SU-DHL-6 (cell line): ENCODE measurements at regions not wholly inside any gene's neighbourhood (a gene's known extent, or its start where the extent isn't known, plus 50 kb on each side); places are given as distances from the start of the nearest gene placed in this dataset.
A peak's percentile ranks its signal among the peaks of the same experiment; 100 is the strongest.

Experiments used
- H2AFZ ChIP-seq: fragments of 200-600 bp; sonication (generic); 2 replicates; pipeline ENCODE4 v1.6.1; 2014; ENCODE audit warnings: low read depth, mild to moderate bottlenecking, moderate library complexity, mixed read lengths, antibody characterized with exemption, low read length; ENCODE audit not compliant: severe bottlenecking
- H3F3A ChIP-seq: fragments of 200-600 bp; shearing (Covaris generic); 2 replicates; pipeline ENCODE4 v1.6.0; 2016; ENCODE audit warnings: antibody characterized with exemption, mild to moderate bottlenecking; ENCODE audit not compliant: insufficient read depth
- H3K27ac ChIP-seq: fragments of 200-600 bp; sonication (generic); 2 replicates; pipeline ENCODE4 v1.5.1; 2016; ENCODE audit warnings: low read depth, mild to moderate bottlenecking, low read length, moderate library complexity, mixed read lengths
- H3K27me3 ChIP-seq: fragments of 200-600 bp; sonication (generic), shearing (Covaris generic); 2 replicates; pipeline ENCODE4 v1.6.0; 2014; ENCODE audit warnings: mild to moderate bottlenecking, low read length
- H3K36me3 ChIP-seq: fragments of 200-600 bp; sonication (generic); 2 replicates; pipeline ENCODE4 v1.6.1; 2014; ENCODE audit warnings: mild to moderate bottlenecking, low read length, mixed read lengths
- H3K4me2 ChIP-seq: fragments of 300-600, 200-600 bp; shearing (Covaris generic), sonication (generic); 2 replicates; pipeline ENCODE4 v1.6.0; 2014; ENCODE audit warnings: low read length, low read depth, mild to moderate bottlenecking; ENCODE audit not compliant: poor library complexity, severe bottlenecking
- H3K4me3 ChIP-seq: fragments of 200-600 bp; sonication (generic); 2 replicates; pipeline ENCODE4 v1.5.1; 2014; ENCODE audit warnings: antibody characterized with exemption, low read length, mild to moderate bottlenecking, mixed read lengths; ENCODE audit not compliant: insufficient read depth, poor library complexity, severe bottlenecking
- H3K79me2 ChIP-seq: fragments of 200-600 bp; sonication (generic); 2 replicates; pipeline ENCODE4 v1.6.1; 2014; ENCODE audit warnings: mild to moderate bottlenecking, low read length, moderate library complexity; ENCODE audit not compliant: insufficient read depth
- H3K9ac ChIP-seq: fragments of 200-600 bp; sonication (generic); 2 replicates; pipeline ENCODE4 v1.7.0; 2014; ENCODE audit warnings: mild to moderate bottlenecking, low read length
- H3K9me2 ChIP-seq: fragments of 200-600 bp; sonication (generic); replicated peaks from 2 replicates; pipeline ENCODE4 v1.6.1; 2014; ENCODE audit warnings: low read length; ENCODE audit not compliant: insufficient read depth
- H3K9me3 ChIP-seq: fragments of 200-600 bp; sonication (generic); 2 replicates; pipeline ENCODE4 v1.6.1; 2014; ENCODE audit warnings: low read length, mixed read lengths; ENCODE audit not compliant: insufficient read depth
- H4K20me1 ChIP-seq: fragments of 200-600 bp; sonication (generic); 2 replicates; pipeline ENCODE4 v1.6.1; 2014; ENCODE audit warnings: low read depth, mild to moderate bottlenecking, antibody characterized with exemption, low read length, moderate library complexity, mixed read lengths
- EZH2phosphoT487 ChIP-seq: fragments of 200-600 bp; sonication (generic), shearing (Covaris generic); conservative IDR thresholded peaks from 2 replicates; pipeline ENCODE4 v1.6.1; 2018; ENCODE audit warnings: mild to moderate bottlenecking, antibody characterized with exemption, low read length, moderate library complexity, mixed read lengths
- TF ChIP-seq, protein P1 (sequence below): fragments of 200-600 bp; sonication (generic); IDR thresholded peaks from one replicate; pipeline ENCODE4 v1.5.1; 2017; ENCODE audit warnings: antibody characterized with exemption, mild to moderate bottlenecking, low read length, moderate library complexity; ENCODE audit not compliant: insufficient read depth, poor library complexity, severe bottlenecking

DNA sequence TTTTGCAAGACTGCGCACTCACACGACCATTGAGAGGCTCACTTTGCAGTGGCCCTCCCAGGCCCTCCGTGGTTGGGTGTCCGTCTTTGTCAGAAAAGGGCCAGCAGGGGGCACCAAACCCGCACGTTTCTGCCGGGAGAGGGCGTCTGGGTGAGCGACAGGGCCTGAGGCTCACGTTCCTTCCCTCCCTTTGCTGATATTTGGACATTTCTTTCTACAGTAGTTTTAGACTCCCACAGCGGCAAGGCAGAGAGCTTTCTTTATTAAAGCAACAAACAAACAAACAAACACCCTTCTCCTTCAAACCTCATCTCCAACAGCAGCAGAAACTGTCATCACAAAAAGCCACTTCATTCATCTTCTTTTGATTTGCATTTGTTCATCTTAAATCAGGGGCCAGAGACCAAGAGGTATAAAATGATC lies 79.2 kb upstream of the WDR26 start:
- peak overlapping the region; percentile 39 for H2AFZ ChIP-seq
- no peaks in the 10 kb centered on the region for H3K9me2 ChIP-seq
- no peaks in the 10 kb centered on the region for H3K36me3 ChIP-seq
- H3K9ac ChIP-seq: no peak overlapping the region
- H3K27ac ChIP-seq: no peak overlapping the region
- H3K27me3 ChIP-seq: no peaks in the 10 kb centered on the region
- no peak overlapping the region for H3K4me2 ChIP-seq
- H3K4me3 ChIP-seq: no peak overlapping the region
- no peaks in the 10 kb centered on the region for H3F3A ChIP-seq
- no peaks in the 10 kb centered on the region for H3K79me2 ChIP-seq
- no peaks in the 10 kb centered on the region for H4K20me1 ChIP-seq
- H3K9me3 ChIP-seq: no peaks in the 10 kb centered on the region
- TF ChIP-seq, protein P1, sequence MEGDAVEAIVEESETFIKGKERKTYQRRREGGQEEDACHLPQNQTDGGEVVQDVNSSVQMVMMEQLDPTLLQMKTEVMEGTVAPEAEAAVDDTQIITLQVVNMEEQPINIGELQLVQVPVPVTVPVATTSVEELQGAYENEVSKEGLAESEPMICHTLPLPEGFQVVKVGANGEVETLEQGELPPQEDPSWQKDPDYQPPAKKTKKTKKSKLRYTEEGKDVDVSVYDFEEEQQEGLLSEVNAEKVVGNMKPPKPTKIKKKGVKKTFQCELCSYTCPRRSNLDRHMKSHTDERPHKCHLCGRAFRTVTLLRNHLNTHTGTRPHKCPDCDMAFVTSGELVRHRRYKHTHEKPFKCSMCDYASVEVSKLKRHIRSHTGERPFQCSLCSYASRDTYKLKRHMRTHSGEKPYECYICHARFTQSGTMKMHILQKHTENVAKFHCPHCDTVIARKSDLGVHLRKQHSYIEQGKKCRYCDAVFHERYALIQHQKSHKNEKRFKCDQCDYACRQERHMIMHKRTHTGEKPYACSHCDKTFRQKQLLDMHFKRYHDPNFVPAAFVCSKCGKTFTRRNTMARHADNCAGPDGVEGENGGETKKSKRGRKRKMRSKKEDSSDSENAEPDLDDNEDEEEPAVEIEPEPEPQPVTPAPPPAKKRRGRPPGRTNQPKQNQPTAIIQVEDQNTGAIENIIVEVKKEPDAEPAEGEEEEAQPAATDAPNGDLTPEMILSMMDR: peak; percentile 96
- TF ChIP-seq EZH2phosphoT487: no peak

DNA sequence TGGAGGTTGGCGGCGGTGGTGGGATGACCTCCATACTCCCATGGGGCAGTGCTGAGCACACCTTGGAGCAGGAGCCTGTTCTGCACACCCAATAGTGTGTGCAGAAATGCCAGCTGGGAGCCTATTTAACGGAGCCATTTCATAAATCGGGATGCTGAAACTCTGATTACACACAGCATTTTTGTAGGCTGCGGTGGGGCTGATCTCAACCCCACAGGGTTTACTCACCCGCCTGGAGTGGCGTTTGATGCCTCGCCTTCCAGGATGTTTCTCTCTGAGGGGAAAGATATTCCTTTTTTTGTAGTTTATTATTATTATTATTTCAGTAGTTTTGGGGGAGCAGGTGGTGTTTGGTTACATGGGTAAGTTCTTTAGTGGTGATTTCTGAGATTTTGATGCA lies 82.6 kb upstream of the WDR26 start:
- Histone ChIP-seq H3K9me3 (no peaks in the 10 kb centered on the region), H2AFZ (no peak overlapping the region), H4K20me1 (no peaks in the 10 kb centered on the region), H3K79me2 (no peaks in the 10 kb centered on the region), H3K9ac (no peak overlapping the region), H3K9me2 (no peaks in the 10 kb centered on the region), H3K27me3 (no peaks in the 10 kb centered on the region), H3K4me3 (no peak overlapping the region), H3F3A (no peaks in the 10 kb centered on the region), H3K36me3 (no peaks in the 10 kb centered on the region), H3K4me2 (no peak overlapping the region), H3K27ac (no peak overlapping the region)
- TF ChIP-seq, protein P1: no peak
- no peak for TF ChIP-seq EZH2phosphoT487

DNA sequence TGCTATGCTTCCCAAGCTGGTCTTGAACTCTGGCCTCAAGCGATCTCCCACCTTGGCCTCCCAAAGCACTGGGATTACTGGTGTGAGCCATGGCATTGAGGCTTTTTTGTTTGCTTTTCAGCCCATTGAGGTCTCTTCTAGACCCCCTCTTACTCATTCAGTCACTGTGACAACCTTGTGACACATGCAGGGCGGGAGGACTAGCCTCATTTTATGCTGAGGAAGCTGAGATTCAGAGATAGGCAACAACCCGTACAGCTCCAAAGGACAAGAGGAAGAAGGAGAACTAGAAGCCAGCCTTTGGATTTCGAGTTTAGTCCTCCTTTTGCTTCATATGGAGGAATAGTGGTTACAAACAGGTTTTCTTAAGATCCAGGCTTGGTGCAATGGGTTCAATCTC lies 83.9 kb upstream of the WDR26 start:
- Histone ChIP-seq H3K27me3 (no peaks in the 10 kb centered on the region), H3K79me2 (no peaks in the 10 kb centered on the region), H3K9me2 (no peaks in the 10 kb centered on the region), H3K4me3 (no peak overlapping the region), H3K4me2 (no peak overlapping the region), H2AFZ (no peak overlapping the region), H4K20me1 (no peaks in the 10 kb centered on the region), H3K9ac (no peak overlapping the region), H3F3A (no peaks in the 10 kb centered on the region), H3K27ac (no peak overlapping the region), H3K36me3 (no peaks in the 10 kb centered on the region), H3K9me3 (no peaks in the 10 kb centered on the region)
- TF ChIP-seq, protein P1: no peak
- no peak for TF ChIP-seq EZH2phosphoT487

DNA sequence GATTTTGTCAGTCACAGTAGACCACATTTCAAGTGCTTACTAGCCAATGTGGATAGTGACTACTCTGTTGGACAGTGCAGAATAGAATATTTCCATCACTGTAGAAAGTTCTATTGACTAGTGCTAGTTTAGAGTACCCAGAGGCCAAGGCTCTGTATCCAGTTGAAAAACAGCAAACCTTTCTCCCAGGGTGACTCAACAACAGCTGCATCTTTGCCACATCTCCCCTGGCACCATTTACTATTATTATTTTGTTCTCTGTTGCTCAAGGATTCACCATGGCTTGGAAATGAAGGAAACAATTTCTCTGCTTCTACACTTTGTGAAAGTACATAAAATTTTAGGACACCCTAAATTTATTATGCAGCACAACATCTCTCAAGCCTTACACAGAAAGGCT lies 85.3 kb upstream of the WDR26 start:
- Histone ChIP-seq H3K4me3 (no peak overlapping the region), H3K9me3 (no peaks in the 10 kb centered on the region), H3K27me3 (no peaks in the 10 kb centered on the region), H4K20me1 (no peaks in the 10 kb centered on the region), H3K9me2 (no peaks in the 10 kb centered on the region), H3F3A (no peaks in the 10 kb centered on the region), H3K9ac (no peak overlapping the region), H2AFZ (no peak overlapping the region), H3K27ac (no peak overlapping the region), H3K36me3 (no peaks in the 10 kb centered on the region), H3K4me2 (no peak overlapping the region), H3K79me2 (no peaks in the 10 kb centered on the region)
- no peak for TF ChIP-seq EZH2phosphoT487
- TF ChIP-seq, protein P1: no peak
